Astrocyte of the spinal cord (primary cell): ENCODE measurements at regions not wholly inside any gene's neighbourhood (a gene's known extent, or its start where the extent isn't known, plus 50 kb on each side); places are given as distances from the start of the nearest gene placed in this dataset.

ENCODE experiments used
- DNase-seq: peaks from one replicate; pipeline ENCODE4 v3.0.0; 2011; ENCODE audit warnings: low read depth, low spot score
- H3K4me3 ChIP-seq: 2 replicates; pipeline ENCODE4 v1.5.1; 2011; ENCODE audit warnings: low read depth, mild to moderate bottlenecking, low read length, moderate library complexity
- CTCF ChIP-seq: IDR thresholded peaks from 2 replicates; pipeline ENCODE4 v1.5.1; 2012; ENCODE audit warnings: low read depth, mild to moderate bottlenecking, low read length, inconsistent platforms
- in situ Hi-C: cut with HindIII; loops from 2 replicates; pipeline ENCODE4 v1.10.0; 2017; ENCODE audit warnings: low sequenced_read_pairs

- no peak for TF ChIP-seq CTCF
- in situ Hi-C loops = no loop called here
- no peak overlapping the region for H3K4me3 ChIP-seq
- DNase-seq = no peak
Observed at GRCh38 chr12:60271816-60272215, 676.0 kb downstream of the SLC16A7 start.

- DNase-seq = no peak
- TF ChIP-seq CTCF = no peak
- in situ Hi-C loops = no loop called here
- no peak overlapping the region for H3K4me3 ChIP-seq
Observed at GRCh38 chr12:60278209-60278608, 682.4 kb downstream of the SLC16A7 start.

GRCh38 chr12:60279221-60279620, 683.4 kb downstream of the SLC16A7 start:
- no peak overlapping the region for H3K4me3 ChIP-seq
- DNase-seq = no peak
- in situ Hi-C loops = no loop called here
- no peak for TF ChIP-seq CTCF

DNA sequence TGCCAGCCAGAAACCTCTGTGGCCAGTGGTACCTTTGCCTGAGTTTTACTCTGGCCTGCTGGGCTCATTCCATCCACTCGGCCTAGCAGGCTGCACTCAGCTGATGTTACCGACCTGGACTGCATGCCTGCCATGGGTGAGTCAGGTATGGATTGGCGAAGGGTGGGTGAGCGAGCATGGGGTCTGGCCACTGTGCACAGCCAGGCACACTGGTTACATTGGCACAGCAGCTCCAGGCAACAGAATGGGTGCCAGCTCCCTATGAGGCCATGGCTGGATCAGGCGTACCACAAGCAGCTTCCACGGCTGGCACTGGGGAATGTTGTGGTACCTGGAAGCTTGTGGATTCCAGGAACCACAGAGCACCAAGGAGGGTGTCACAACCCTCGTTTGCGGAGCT, 685.7 kb downstream of the SLC16A7 start:
- no peak for DNase-seq
- no peak for TF ChIP-seq CTCF
- in situ Hi-C loops = no loop called here
- H3K4me3 ChIP-seq = no peak overlapping the region

GRCh38 chr12:60290532-60290931, 694.7 kb downstream of the SLC16A7 start:
- no peak for DNase-seq
- no peak for TF ChIP-seq CTCF
- in situ Hi-C loops = no loop called here
- H3K4me3 ChIP-seq = no peak overlapping the region

DNA sequence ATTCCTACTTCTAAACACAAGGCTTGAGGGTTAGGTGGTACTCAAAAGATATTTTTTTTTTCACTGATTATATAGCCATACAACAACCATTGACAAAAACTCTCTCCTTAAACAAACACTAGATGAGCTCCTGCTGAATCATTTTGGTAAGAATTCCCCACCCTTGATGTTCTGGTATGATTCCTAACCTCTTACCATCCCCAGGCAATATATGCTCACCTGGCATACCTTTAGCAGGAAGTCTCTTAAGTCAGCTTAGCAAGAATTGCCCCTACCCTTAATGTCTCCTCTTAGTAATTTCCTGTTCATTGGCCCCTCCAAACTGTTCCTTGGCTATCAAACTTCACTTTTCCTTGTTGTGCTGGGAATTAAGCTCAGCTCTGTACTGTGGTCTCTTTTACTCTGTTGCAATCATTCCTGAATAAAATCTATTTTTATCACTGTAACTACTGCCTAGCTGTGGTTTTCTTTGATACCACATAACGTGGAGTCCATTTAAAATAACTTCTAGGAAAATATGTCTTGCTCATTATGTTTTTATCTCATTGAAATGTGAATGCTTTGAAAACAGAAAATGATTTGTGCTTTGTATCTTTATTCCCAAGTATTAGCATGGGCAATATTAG, 712.6 kb downstream of the SLC16A7 start:
- in situ Hi-C loops = no loop called here
- no peak for DNase-seq
- TF ChIP-seq CTCF = no peak
- H3K4me3 ChIP-seq = no peak overlapping the region

GRCh38 chr12:60311940-60312339, 716.1 kb downstream of the SLC16A7 start:
- in situ Hi-C loops = no loop called here
- no peak for DNase-seq
- no peak overlapping the region for H3K4me3 ChIP-seq
- TF ChIP-seq CTCF = no peak
